Spleen (tissue), 7 donors: ENCODE measurements at regions not wholly inside any gene's neighbourhood (a gene's known extent, or its start where the extent isn't known, plus 50 kb on each side); places are given as distances from the start of the nearest gene placed in this dataset.

ENCODE experiments used
- CTCF ChIP-seq, 11 experiments: fragments of 200-600 bp in 7 of 11; fragments of 450-650 bp in 4 of 11; sonication (generic) in 4 of 11; IDR thresholded peaks in 8 of 11; conservative IDR thresholded peaks in 3 of 11; 1 replicate in 7 of 11; 2 replicates in 4 of 11; pipeline versions ENCODE4 v1.4.0 to v1.8.0; 2016 to 2021; ENCODE audit warnings: antibody characterized with exemption in 11 of 11, inconsistent platforms in 4 of 11, mild to moderate bottlenecking in 1 of 11
- POLR2A ChIP-seq, 3 donors: fragments of 450-650 bp; IDR thresholded peaks; one replicate each; pipeline ENCODE4 v1.5.1; 2017; ENCODE audit warnings: antibody characterized with exemption in 3 of 3, mild to moderate bottlenecking in 1 of 3
- POLR2AphosphoS5 ChIP-seq, 3 donors: sonication (generic); formaldehyde crosslinking; IDR thresholded peaks; one replicate each; pipeline ENCODE4 v1.5.1; 2017; ENCODE audit warnings: antibody characterized with exemption in 3 of 3
- donor health status: DM: no; HTN: no; CAD: no; lungs with moderate emphysema.
- donor health status: DM: no; HTN: no; CAD: no.
- donor health status: DM: no; HTN: no; CAD: no.

GRCh38 chr6:15875797-15876196, 213.0 kb upstream of the DTNBP1 start:
- TF ChIP-seq POLR2A (IDR thresholded peaks at IDR 0.05) (no peak), CTCF (IDR thresholded peaks at IDR 0.05 in 8 of 11, conservative IDR thresholded peaks at IDR 0.05 in 3 of 11) (no peak), POLR2AphosphoS5 (IDR thresholded peaks at IDR 0.05) (no peak)
